GM12864 (cell line): ENCODE measurements at regions not wholly inside any gene's neighbourhood (a gene's known extent, or its start where the extent isn't known, plus 50 kb on each side); places are given as distances from the start of the nearest gene placed in this dataset.

Experiments
- DNase-seq: peaks from one replicate; pipeline ENCODE4 v3.0.0-alpha.2; 2011; ENCODE audit warnings: low read depth
- H3K4me3 ChIP-seq: 2 replicates; pipeline ENCODE4 v1.5.1; 2011; ENCODE audit warnings: mild to moderate bottlenecking, low read depth, low read length, control low read depth
- CTCF ChIP-seq: IDR thresholded peaks from 2 replicates; pipeline ENCODE4 v1.5.1; 2011; ENCODE audit warnings: low read depth, mild to moderate bottlenecking, moderate library complexity, low read length, control low read depth, inconsistent platforms; ENCODE audit errors: missing control alignments

DNA sequence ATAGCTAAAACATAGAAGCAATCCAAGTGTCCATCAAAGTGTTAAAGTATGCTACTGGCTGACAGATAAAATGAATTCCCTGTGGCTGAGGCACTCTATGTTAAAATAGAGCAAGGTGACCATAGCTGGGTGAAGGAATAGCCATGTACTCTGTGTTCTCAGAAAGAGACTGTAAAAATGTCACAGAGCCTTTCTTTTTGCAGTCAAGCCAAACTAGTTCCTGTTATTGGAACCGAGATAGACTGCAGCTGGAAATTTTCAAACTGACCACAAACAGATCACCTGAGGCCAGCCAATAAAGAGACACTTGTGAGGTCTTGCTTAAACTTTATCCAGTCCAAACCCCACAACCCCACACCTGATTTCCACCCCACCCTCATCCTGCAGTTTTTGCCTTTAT is 422.8 kb upstream of the NAALADL2 start:
- no peak for DNase-seq

DNA sequence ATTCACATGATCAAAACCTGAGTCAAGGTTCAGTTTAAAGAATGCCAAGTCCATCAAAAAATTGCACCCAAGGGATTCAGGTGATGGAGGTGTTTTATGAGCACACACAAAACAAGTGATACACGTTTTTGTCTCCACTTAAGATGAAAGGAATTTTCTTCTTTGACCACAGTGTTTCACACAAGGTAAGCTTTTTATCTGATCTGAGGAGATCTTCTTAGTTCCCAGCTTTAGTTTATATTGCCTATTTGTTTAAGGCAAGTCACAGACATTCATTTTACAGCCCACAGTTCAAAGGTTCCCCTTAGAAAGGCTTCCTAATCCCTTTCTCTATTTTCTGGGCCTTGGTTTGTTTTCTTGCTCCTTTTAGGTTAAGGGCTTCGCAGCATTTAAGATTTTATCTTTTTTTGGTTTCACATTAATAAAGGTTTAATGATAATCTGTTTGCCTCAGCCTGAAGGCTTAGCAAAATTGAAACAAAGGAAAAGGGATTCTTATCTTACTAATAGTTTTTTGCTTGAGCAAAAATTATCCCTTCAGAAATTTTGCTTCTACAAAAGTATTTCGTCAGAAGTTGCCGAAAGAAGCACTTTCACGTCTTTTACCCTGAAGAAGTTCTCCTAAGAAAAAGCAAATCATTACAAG is 420.5 kb upstream of the NAALADL2 start:
- no peak for DNase-seq
- no peak overlapping the region for H3K4me3 ChIP-seq
- TF ChIP-seq CTCF: no peak

More for the DNA sequence above, 422.8 kb upstream of the NAALADL2 start:
- no peak overlapping the region for H3K4me3 ChIP-seq
- TF ChIP-seq CTCF: no peak

GRCh38 chr3:174439331-174440252 is 419.5 kb upstream of the NAALADL2 start:
- DNase-seq: no peak
- TF ChIP-seq CTCF: no peak
- H3K4me3 ChIP-seq: no peak overlapping the region

DNA sequence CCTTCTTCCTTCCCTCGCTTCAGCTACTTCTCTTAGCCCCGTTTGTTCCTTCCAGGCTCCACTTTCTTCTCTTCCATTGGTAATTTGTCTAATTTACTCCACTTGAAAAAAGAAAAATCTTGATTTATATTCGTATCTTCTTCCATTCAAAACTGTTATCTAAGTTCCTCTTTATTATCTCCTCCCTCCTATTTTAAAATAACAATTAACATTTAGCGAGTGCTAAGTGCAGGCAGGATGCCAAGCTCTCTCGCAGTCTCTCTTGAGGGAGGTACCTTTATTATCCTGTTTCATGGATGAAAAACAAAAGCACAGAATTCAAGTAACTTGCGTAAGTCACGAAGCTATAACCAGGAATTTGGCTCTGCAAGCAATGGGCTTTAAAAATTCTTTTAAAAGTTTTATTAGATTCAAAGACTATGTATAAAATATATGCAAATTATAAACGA is 418.9 kb upstream of the NAALADL2 start:
- H3K4me3 ChIP-seq: no peak overlapping the region; the same call in 1 of the 2 replicates
- no peak for TF ChIP-seq CTCF
- no peak for DNase-seq

DNA sequence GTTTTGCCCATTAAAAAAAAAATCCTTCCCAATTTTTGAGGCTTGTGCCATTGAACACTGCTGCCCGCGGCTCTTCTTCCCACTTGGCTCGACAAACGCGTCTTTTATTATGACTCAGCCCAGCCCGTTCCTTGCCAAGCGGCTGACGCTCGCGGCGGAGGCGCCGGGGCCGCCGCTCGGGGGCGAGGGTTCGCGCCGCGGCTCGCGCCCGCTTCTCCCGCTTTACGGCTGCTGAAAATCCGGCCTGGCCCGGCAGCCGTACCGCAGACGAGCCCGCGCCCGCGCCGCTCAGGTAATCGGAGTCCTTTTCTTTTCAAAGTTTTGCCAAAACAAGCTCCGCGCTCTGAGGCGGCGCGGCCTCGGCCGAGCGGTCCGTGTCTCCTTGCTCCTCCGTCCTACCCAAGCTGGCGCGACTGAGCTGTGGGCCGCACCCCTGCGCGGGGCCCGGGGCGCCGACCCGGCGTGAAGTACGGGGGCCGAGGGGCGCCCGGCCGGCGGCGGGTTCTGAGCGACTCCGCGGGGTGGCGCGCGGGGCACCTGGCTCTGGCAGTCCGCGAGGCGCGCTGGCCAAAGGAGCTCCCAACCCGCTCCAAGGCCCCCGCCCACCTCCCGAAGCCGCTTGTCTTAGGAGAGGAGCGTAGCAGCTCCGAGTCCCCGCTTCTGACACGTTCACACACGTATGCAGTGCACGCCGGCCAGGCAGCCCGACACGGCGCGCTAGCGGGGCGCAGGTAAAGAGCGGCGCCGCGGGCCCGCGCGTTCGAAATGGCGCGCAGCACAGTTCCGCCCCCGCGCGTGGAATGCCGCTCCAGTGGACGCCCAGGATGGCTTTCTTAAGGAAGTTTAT is 418.2 kb upstream of the NAALADL2 start:
- DNase-seq: no peak
- peak overlapping the region; percentile 60 for H3K4me3 ChIP-seq
- no peak for TF ChIP-seq CTCF

- peak overlapping the region; percentile 60 for H3K4me3 ChIP-seq
- TF ChIP-seq CTCF: no peak
- DNase-seq: no peak
Observed at GRCh38 chr3:174441588-174442301, 417.4 kb upstream of the NAALADL2 start.
